ENCODE measurements at regions not wholly inside any gene's neighbourhood (a gene's known extent, or its start where the extent isn't known, plus 50 kb on each side); places are given as distances from the start of the nearest gene placed in this dataset.

DNA sequence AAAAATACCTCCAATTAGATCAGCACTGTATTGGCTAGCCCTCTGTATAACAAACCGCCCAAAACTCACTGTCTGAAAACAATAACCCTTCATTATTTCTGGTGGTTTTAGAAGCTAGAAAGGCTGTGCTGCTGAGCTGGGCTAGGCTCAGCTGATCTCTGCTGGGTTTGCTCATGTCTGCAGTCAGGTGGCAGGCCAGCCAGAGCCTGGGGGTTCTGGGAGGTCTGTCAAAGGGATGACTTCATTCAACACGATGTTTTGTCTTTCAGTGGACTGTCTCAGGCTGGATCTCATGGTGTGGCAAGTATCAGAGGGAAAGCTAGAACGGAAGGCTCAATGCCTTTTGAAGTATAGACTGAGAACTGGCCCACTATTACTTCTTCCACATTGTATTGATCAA lies 335.1 kb upstream of the DMAC1 start:
- H3K9me3 ChIP-seq, result no peaks in the 10 kb centered on the region
- no peak for DNase-seq
- WGBS, 5 donors, result 80 to 95% (median 89%) methylated on average over 3 of the region's 3 CpGs
- H3K36me3 ChIP-seq, result no peaks in the 10 kb centered on the region
- intact Hi-C loops (cut with DNase I; ENCODE audit: low total_unique reads), result no loop called here
- no peaks in the 10 kb centered on the region for H3K27me3 ChIP-seq
- H3K4me1 ChIP-seq, result no peaks in the 10 kb centered on the region
- TF ChIP-seq EP300 (IDR thresholded peaks at IDR 0.05) (no peak), CTCF (IDR thresholded peaks at IDR 0.05) (no peak), POLR2AphosphoS5 (IDR thresholded peaks at IDR 0.05) (no peak), POLR2A (IDR thresholded peaks at IDR 0.05) (no peak)
- no peak overlapping the region for H3K27ac ChIP-seq
- no peak overlapping the region for H3K4me3 ChIP-seq

DNA sequence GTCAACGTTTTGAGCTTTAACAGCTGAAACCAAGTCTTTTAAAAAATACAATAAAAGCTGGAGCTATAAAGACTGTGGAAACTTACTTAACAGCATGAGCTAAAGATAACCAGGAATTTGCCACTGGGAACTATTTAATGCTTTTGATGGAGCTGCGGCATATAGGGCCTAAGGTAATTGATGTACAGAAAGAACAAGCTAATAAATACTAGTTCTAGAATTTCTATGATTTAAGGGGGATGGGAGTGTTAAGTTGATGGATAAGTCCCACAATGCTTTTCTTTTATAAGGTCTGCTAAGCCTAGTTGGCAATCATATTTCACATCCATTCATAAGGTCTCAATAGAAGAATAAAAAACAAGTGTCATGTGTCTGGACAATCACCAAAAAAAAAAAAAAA lies 334.0 kb upstream of the DMAC1 start:
- H3K27ac ChIP-seq, result no peak overlapping the region
- no peak for TF ChIP-seq POLR2AphosphoS5 (IDR thresholded peaks at IDR 0.05)
- intact Hi-C loops (cut with DNase I; ENCODE audit: low total_unique reads), result no loop called here
- WGBS, 5 donors, result 59 to 78% (median 65%) methylated on average over 2 of the region's 2 CpGs
- H3K4me1 ChIP-seq, result no peaks in the 10 kb centered on the region
- no peaks in the 10 kb centered on the region for H3K27me3 ChIP-seq
- no peaks in the 10 kb centered on the region for H3K36me3 ChIP-seq
- DNase-seq, result no peak
- no peak overlapping the region for H3K4me3 ChIP-seq
- H3K9me3 ChIP-seq, result no peaks in the 10 kb centered on the region

DNA sequence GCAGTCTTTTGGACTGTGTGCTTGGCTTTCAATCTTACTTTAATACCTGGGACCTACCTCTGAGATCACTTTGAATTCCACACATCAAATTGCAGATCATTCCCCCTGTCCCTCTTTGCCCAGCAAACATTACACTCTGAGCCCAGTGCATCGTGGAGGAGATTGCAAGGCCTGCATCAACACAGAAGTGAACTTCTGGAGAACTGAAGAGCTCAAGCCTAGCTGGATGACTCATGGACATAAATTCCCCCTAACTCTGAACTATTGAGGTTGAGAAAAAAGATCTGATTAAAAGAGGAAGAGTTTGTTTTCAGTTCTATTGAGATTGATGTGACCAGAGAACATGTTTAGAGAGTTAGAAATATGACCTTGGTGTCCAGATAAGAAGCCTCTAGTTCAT lies 316.0 kb upstream of the DMAC1 start:
- 60 to 83% (median 69%) methylated on average over 1 of the region's 1 CpG for WGBS, 5 donors

GRCh38 chr9:8114826-8115225 lies 315.2 kb upstream of the DMAC1 start:
- Histone ChIP-seq H3K36me3 (no peaks in the 10 kb centered on the region), H3K9me3 (no peaks in the 10 kb centered on the region), H3K27ac (no peak overlapping the region), H3K27me3 (peaks cover 0 to 14% (median 0%) of the 10 kb centered on the region in 3 donors), H3K4me1 (peaks cover 0 to 8% (median 3%) of the 10 kb centered on the region in 4 donors), H3K4me3 (no peak overlapping the region)
- intact Hi-C loops (cut with DNase I; ENCODE audit: low total_unique reads), result no loop called here
- DNase-seq, result no peak
- no peak for TF ChIP-seq CTCF (IDR thresholded peaks at IDR 0.05)
- TF ChIP-seq POLR2A (IDR thresholded peaks at IDR 0.05), result no peak
- TF ChIP-seq POLR2AphosphoS5 (IDR thresholded peaks at IDR 0.05), result no peak
- no peak for TF ChIP-seq EP300 (IDR thresholded peaks at IDR 0.05)
- 0% methylated on average over 1 of the region's 1 CpG; no CpG with 5 or more reads in 2 of the 5 donors for WGBS, 5 donors

More for the DNA sequence above, 316.0 kb upstream of the DMAC1 start:
- Histone ChIP-seq H3K27me3 (peaks cover 0 to 11% (median 0%) of the 10 kb centered on the region in 3 donors), H3K9me3 (no peaks in the 10 kb centered on the region), H3K4me1 (peaks cover 0 to 8% (median 3%) of the 10 kb centered on the region in 4 donors), H3K36me3 (no peaks in the 10 kb centered on the region), H3K4me3 (no peak overlapping the region), H3K27ac (no peak overlapping the region)
- TF ChIP-seq POLR2A (IDR thresholded peaks at IDR 0.05) (no peak), EP300 (IDR thresholded peaks at IDR 0.05) (no peak), POLR2AphosphoS5 (IDR thresholded peaks at IDR 0.05) (no peak), CTCF (IDR thresholded peaks at IDR 0.05) (no peak)
- intact Hi-C loops (cut with DNase I; ENCODE audit: low total_unique reads), result no loop called here
- DNase-seq, result no peak

DNA sequence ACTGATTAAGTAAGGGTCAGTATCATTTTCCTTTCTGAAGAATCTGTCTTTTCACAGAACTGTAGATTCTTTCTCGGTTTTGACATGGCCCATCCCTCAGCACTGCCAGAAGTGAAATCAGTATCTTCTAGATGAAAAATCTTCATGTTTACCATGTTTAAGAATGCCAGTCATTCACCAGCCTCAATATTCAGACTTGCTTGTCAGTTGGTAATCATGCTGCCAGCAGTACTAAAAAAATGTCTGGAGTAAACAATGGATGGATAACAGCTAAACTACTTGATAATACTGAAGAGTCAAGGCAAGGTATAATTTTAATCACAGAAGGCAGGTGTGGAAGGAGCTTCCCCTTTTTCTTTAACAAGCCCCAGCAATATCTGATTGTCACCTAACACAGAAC lies 306.8 kb upstream of the DMAC1 start:
- DNase-seq, result no peak
- Histone ChIP-seq H3K27me3 (peaks cover 0 to 14% (median 3%) of the 10 kb centered on the region in 3 donors), H3K4me1 (peaks cover 0 to under 1% (median 0%) of the 10 kb centered on the region in 4 donors), H3K9me3 (no peaks in the 10 kb centered on the region), H3K36me3 (no peaks in the 10 kb centered on the region), H3K27ac (no peak overlapping the region), H3K4me3 (no peak overlapping the region)
- WGBS, 5 donors, result 61 to 86% (median 75%) methylated on average over 1 of the region's 1 CpG
- intact Hi-C loops (cut with DNase I; ENCODE audit: low total_unique reads), result no loop called here
- TF ChIP-seq POLR2AphosphoS5 (IDR thresholded peaks at IDR 0.05), result no peak
- TF ChIP-seq POLR2A (IDR thresholded peaks at IDR 0.05), result no peak
- no peak for TF ChIP-seq CTCF (IDR thresholded peaks at IDR 0.05)
- TF ChIP-seq EP300 (IDR thresholded peaks at IDR 0.05), result no peak
